Esophagus muscularis mucosa (tissue), 4 donors: ENCODE measurements at regions not wholly inside any gene's neighbourhood (a gene's known extent, or its start where the extent isn't known, plus 50 kb on each side); places are given as distances from the start of the nearest gene placed in this dataset.

Source experiments
- EP300 ChIP-seq: sonication (generic); formaldehyde crosslinking; IDR thresholded peaks from one replicate; pipeline ENCODE4 v1.6.1; 2017; ENCODE audit warnings: antibody characterized with exemption
- POLR2A ChIP-seq: fragments of 450-650 bp; IDR thresholded peaks from one replicate; pipeline ENCODE4 v1.6.1; 2017; ENCODE audit warnings: antibody characterized with exemption, moderate library complexity, mild to moderate bottlenecking, low read depth
- POLR2AphosphoS5 ChIP-seq, 2 donors: sonication (generic); formaldehyde crosslinking; IDR thresholded peaks; one replicate each; pipeline ENCODE4 v1.6.1; 2017; ENCODE audit warnings: antibody characterized with exemption in 2 of 2
- TF ChIP-seq, protein P1 (sequence below), 3 experiments: fragments of 200-600 bp in 2 of 3; fragments of 450-650 bp in 1 of 3; sonication (generic) in 2 of 3; IDR thresholded peaks; one replicate each; pipeline ENCODE4 v1.5.1; 2017 to 2019; ENCODE audit warnings: antibody characterized with exemption in 3 of 3, mild to moderate bottlenecking in 2 of 3, moderate library complexity in 1 of 3

DNA sequence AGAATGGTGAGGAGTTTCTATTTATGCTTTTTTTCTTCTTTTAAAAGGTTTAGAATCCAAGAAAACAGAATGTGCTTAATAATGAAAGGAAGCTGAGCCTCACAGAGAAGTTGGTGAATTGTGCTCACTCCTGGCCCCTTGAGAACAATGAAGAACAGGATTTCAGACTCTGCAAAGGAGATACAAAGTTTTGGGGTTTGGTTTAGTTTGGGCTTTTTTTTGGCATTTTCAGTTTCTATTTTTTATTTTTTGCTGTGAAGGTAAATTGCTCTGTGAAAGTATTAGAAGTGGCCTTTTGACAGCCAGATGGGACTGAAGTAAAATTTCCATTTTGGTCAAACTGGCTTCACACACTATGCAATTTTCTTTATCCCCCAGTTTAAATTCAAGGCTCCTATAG is 247.3 kb upstream of the GYPC start:
- no peak for TF ChIP-seq POLR2AphosphoS5 (IDR thresholded peaks at IDR 0.05)
- TF ChIP-seq POLR2A: no peak
- no peak for TF ChIP-seq EP300
- TF ChIP-seq, protein P1, sequence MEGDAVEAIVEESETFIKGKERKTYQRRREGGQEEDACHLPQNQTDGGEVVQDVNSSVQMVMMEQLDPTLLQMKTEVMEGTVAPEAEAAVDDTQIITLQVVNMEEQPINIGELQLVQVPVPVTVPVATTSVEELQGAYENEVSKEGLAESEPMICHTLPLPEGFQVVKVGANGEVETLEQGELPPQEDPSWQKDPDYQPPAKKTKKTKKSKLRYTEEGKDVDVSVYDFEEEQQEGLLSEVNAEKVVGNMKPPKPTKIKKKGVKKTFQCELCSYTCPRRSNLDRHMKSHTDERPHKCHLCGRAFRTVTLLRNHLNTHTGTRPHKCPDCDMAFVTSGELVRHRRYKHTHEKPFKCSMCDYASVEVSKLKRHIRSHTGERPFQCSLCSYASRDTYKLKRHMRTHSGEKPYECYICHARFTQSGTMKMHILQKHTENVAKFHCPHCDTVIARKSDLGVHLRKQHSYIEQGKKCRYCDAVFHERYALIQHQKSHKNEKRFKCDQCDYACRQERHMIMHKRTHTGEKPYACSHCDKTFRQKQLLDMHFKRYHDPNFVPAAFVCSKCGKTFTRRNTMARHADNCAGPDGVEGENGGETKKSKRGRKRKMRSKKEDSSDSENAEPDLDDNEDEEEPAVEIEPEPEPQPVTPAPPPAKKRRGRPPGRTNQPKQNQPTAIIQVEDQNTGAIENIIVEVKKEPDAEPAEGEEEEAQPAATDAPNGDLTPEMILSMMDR (IDR thresholded peaks at IDR 0.05): no peak
